Adrenal gland (tissue), 5 donors: ENCODE measurements at regions not wholly inside any gene's neighbourhood (a gene's known extent, or its start where the extent isn't known, plus 50 kb on each side); places are given as distances from the start of the nearest gene placed in this dataset.

Experiments
- CTCF ChIP-seq, 6 experiments: fragments of 450-650 bp in 4 of 6; fragments of 200-600 bp in 2 of 6; sonication (generic) in 1 of 6; IDR thresholded peaks; 1 replicate in 5 of 6; 2 replicates in 1 of 6; pipeline versions ENCODE4 v1.5.1 to v1.8.0; 2016 to 2021; ENCODE audit warnings: antibody characterized with exemption in 6 of 6, mild to moderate bottlenecking in 2 of 6, moderate library complexity in 1 of 6
- POLR2A ChIP-seq, 2 donors: fragments of 450-650 bp; IDR thresholded peaks; one replicate each; pipeline ENCODE4 v1.6.1; 2017; ENCODE audit warnings: antibody characterized with exemption in 2 of 2, mild to moderate bottlenecking in 2 of 2, moderate library complexity in 1 of 2
- donor health status: DM: no; HTN: no; CAD: no.

- TF ChIP-seq CTCF (IDR thresholded peaks at IDR 0.05) (no peak), POLR2A (IDR thresholded peaks at IDR 0.05) (no peak)
Observed at GRCh38 chr3:6168256-6168655, 692.7 kb upstream of the GRM7 start.
